Activated CD4-positive, CD25-positive, alpha-beta regulatory T cell (primary cell): ENCODE measurements at regions not wholly inside any gene's neighbourhood (a gene's known extent, or its start where the extent isn't known, plus 50 kb on each side); places are given as distances from the start of the nearest gene placed in this dataset.

Experiments
- DNase-seq, 4 experiments: peaks; one replicate each; lab custom pipeline; 2025; lab: John Stamatoyannopoulos, UW

DNA sequence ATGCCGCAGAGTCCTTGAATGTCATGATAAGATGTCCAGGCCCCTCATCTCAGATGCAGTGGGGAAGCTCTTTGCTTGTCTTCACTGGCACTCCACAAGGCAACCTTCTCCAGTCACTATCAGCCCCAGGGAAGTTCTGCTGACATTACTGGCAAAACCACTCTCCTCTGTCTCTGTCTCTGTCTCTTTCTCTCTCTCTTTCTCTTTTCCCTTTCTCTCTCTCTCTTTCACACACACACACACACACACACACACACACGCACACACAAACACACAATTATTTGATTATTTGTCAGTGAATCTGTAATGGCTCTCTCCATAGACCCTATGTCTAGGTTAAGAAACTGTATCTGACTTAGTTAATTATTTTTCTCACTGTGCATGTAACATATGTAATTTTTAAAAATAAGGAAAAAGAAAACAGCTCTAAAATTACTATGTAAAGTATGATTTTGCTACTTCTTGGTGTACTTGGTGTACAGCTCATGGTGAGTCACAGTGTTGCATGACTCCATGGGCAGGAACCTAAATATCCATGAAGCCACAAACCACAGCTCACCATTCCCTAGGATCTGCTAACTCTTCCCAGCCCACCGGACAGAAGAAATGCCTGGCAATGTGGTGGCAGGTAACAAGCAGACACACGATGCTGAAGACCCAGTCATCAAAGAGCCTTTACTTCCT is 594.9 kb upstream of the ID2 start:
- no peak for DNase-seq

DNA sequence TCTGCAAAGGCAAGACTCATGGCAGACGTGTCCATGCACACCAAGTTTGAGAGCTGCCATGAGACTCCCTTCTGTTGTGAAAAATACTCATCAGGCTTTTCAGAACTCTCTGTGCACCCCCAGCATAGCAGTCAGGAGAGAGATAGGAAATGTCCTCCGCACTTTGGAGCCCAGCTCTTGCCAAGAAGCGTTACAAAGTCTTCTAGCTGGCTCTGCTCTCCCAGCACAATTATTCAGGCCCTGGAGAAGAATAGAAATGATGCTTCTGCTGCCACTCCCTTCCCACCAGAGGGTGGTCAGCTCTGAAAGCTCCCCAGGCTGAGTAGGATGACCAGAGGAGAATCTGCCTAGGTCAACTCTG is 594.4 kb upstream of the ID2 start:
- DNase-seq = no peak

DNA sequence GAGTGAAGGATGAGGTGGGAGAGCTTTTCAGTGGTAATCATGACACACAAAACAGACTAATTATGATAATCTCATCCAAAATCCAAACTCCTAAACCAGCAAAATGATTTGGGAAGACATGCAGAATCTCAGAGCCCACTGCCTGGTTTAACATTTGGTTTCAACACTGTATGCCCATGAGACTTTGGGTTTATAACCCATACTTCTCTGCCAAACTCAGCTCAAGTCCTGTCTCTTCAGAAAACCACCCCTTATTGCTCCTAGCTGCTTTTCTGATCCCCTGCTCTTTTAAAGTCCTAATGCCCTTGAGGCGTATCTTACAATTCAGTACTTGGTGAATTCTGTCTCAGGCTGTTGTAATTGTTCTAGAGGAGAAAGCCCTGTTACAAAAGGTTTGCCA is 593.0 kb upstream of the ID2 start:
- DNase-seq = no peak

- no peak for DNase-seq
Observed at GRCh38 chr2:8089596-8089995, 592.3 kb upstream of the ID2 start.

- DNase-seq = peak in 1 of 4 experiments; percentile 4
Observed at GRCh38 chr2:8090748-8091700, 590.8 kb upstream of the ID2 start.

- DNase-seq = no peak
Observed at GRCh38 chr2:8094526-8094925, 587.3 kb upstream of the ID2 start.

DNA sequence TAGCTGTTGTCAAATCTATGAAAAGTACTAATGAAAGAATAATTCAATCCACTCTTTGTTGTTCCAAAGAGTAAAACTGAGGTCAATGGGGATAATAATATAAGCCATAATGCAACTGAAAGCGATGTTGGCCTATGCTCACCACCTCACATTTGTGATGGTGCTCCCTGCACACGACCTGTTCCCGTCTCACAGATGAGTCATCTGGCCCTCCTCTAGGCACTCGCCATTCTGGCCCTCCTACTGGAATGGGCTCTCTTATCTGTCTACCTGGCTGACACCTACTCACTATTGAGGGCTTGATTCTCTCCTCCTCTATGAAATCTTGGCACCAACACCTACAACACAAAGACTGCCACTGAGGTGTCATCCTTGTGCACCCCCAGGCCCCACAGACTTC is 585.9 kb upstream of the ID2 start:
- no peak for DNase-seq

- DNase-seq = no peak
Observed at GRCh38 chr2:8096484-8096883, 585.4 kb upstream of the ID2 start.

- DNase-seq = no peak
Observed at GRCh38 chr2:8098476-8099266, 583.2 kb upstream of the ID2 start.

- DNase-seq = no peak
Observed at GRCh38 chr2:8099267-8099582, 582.6 kb upstream of the ID2 start.

GRCh38 chr2:8101614-8102277 is 580.1 kb upstream of the ID2 start:
- no peak for DNase-seq

GRCh38 chr2:8102470-8102869 is 579.4 kb upstream of the ID2 start:
- DNase-seq = no peak

GRCh38 chr2:8103085-8103708 is 578.7 kb upstream of the ID2 start:
- DNase-seq = no peak

DNA sequence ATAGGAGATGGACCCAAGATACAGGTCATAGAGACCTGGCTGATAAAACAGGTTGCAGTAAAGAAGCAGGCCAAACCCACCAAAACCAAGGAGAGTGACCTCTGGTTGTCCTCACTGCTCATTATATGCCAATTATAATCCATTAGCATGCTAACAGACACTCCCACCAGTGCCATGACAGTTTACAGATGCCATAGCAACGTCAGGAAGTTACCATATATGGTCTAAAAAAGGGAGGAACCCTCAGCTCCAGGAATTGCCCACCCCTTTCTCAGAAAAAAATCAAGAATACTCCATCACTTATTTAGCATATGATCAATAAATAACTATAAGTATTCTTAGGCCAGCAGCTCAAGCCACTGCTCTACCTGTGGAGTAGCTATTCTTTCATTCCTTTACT is 574.7 kb upstream of the ID2 start:
- DNase-seq = no peak

GRCh38 chr2:8107621-8108378 is 574.1 kb upstream of the ID2 start:
- no peak for DNase-seq

- DNase-seq = no peak
Observed at GRCh38 chr2:8110716-8111115, 571.1 kb upstream of the ID2 start.

- DNase-seq = no peak
Observed at GRCh38 chr2:8111193-8111592, 570.7 kb upstream of the ID2 start.

DNA sequence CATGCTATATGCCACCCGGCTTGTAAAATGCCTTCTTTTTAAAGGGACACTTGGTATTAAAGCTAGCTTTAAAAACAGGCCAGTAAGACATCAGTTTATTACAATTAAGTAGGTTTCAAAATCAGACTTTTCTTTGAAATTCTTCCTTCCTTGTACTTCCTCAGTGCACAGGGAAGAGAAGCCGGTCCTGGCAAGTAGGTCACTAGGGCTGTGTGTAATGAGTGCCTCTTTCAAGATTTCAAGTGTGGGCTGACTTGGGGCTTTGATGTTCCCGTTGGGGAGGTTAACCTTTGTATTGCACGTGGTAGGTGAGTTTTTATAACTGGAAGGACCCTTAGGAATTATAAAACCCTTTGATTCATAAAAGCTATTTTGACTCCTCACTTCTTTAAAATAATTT is 566.4 kb upstream of the ID2 start:
- no peak for DNase-seq

GRCh38 chr2:8115966-8116365 is 565.9 kb upstream of the ID2 start:
- DNase-seq = no peak

- no peak for DNase-seq
Observed at GRCh38 chr2:8116661-8117060, 565.2 kb upstream of the ID2 start.
